Peyer's patch (tissue), 4 donors: ENCODE measurements at regions not wholly inside any gene's neighbourhood (a gene's known extent, or its start where the extent isn't known, plus 50 kb on each side); places are given as distances from the start of the nearest gene placed in this dataset.

Experiments used
- DNase-seq, 3 donors: peaks; one replicate each; pipeline ENCODE4 v3.0.0-alpha.2; 2017 to 2019
- H3K27ac ChIP-seq, 4 donors: fragments of 200-600 bp; sonication (generic); one replicate each; pipeline ENCODE4 v1.5.1; 2016 to 2019
- H3K27me3 ChIP-seq, 2 donors: fragments of 200-600 bp; sonication (generic); one replicate each; pipeline ENCODE4 v1.5.1; 2019
- H3K36me3 ChIP-seq, 3 donors: fragments of 200-600 bp; sonication (generic); one replicate each; pipeline ENCODE4 v1.5.1; 2016 to 2019
- H3K4me1 ChIP-seq, 4 donors: fragments of 200-600 bp; sonication (generic); one replicate each; pipeline ENCODE4 v1.5.1; 2016 to 2019
- H3K4me3 ChIP-seq, 4 donors: fragments of 200-600 bp; sonication (generic); 1 replicate in 3 of 4; 2 replicates in 1 of 4; pipeline ENCODE4 v1.5.1; 2016 to 2019; ENCODE audit warnings: mild to moderate bottlenecking in 1 of 4
- H3K9me3 ChIP-seq, 4 donors: fragments of 200-600 bp; sonication (generic); one replicate each; pipeline ENCODE4 v1.5.1; 2016 to 2019; ENCODE audit warnings: mild to moderate bottlenecking in 1 of 4
- POLR2A ChIP-seq, 2 donors: fragments of 450-650 bp; IDR thresholded peaks; one replicate each; pipeline ENCODE4 v1.5.1; 2017; ENCODE audit warnings: antibody characterized with exemption in 2 of 2, mild to moderate bottlenecking in 2 of 2, moderate library complexity in 2 of 2
- TF ChIP-seq, protein P1 (sequence below), 6 experiments: fragments of 450-650 bp in 4 of 6; fragments of 200-600 bp in 2 of 6; sonication (generic) in 1 of 6; IDR thresholded peaks; one replicate each; pipeline ENCODE4 v1.5.1; 2017 to 2019; ENCODE audit warnings: antibody characterized with exemption in 6 of 6, mild to moderate bottlenecking in 3 of 6, moderate library complexity in 1 of 6

DNA sequence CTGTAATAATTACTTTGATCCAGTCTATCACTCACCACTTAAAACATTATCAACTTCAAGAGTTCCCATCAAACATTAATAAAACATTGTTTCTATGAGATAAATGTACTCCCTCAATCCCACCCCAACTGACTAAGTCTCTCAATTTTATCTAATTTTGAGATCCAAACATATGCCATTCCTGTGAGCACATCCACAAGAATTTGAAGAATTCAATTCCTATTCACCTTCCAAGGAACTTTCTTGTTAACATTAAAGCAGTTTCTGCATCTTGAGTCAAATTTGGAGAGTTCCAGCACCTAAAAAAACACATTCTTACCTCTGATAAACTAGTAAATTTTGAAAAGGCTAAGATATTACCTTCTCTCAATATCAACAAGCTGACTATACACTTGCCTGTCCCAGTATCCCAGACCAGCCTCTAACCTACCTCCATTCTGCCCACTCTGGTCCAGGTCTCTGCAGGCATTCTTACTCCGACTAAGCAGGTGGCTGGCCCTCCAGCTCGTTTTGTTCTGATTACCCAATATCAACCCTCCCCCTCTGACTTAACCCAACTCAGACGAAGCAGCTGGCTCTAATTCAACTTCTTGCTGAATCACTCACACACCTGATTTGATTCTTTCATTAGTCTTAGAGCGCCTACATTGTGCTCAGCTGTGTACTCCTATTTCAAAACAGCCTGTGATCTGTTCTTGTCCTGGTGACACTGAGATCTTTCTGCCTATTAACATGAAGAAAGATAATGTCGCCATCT, 275.2 kb downstream of the IPMK start:
- Histone ChIP-seq H3K27ac (no peak overlapping the region), H3K4me1 (no peaks in the 10 kb centered on the region), H3K36me3 (no peaks in the 10 kb centered on the region), H3K9me3 (no peaks in the 10 kb centered on the region), H3K27me3 (no peaks in the 10 kb centered on the region), H3K4me3 (no peak overlapping the region)
- no peak for DNase-seq
- TF ChIP-seq, protein P1, sequence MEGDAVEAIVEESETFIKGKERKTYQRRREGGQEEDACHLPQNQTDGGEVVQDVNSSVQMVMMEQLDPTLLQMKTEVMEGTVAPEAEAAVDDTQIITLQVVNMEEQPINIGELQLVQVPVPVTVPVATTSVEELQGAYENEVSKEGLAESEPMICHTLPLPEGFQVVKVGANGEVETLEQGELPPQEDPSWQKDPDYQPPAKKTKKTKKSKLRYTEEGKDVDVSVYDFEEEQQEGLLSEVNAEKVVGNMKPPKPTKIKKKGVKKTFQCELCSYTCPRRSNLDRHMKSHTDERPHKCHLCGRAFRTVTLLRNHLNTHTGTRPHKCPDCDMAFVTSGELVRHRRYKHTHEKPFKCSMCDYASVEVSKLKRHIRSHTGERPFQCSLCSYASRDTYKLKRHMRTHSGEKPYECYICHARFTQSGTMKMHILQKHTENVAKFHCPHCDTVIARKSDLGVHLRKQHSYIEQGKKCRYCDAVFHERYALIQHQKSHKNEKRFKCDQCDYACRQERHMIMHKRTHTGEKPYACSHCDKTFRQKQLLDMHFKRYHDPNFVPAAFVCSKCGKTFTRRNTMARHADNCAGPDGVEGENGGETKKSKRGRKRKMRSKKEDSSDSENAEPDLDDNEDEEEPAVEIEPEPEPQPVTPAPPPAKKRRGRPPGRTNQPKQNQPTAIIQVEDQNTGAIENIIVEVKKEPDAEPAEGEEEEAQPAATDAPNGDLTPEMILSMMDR (IDR thresholded peaks at IDR 0.05), result no peak
- TF ChIP-seq POLR2A (IDR thresholded peaks at IDR 0.05), result no peak

DNA sequence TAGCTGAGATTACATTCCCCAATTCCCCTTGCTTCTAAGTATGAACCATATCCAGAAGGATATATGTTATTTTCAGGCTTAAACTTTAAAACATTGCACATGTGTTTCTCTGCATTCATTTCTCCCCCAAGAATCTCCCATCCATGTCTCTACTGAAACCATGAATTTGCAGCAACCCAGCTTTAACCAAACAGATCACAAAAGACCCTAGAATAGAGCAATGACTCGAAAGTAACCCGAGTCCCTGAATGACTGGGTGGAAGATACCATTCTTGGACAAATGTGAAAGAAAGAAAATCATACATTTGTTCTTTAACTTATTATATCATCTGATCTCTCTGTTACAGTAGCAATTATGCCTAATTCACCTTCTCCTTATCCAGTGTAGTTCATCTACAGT, 278.7 kb downstream of the IPMK start:
- Histone ChIP-seq H3K4me3 (no peak overlapping the region), H3K27me3 (no peaks in the 10 kb centered on the region), H3K36me3 (no peaks in the 10 kb centered on the region), H3K4me1 (no peaks in the 10 kb centered on the region), H3K9me3 (no peaks in the 10 kb centered on the region), H3K27ac (no peak overlapping the region)
- TF ChIP-seq POLR2A (IDR thresholded peaks at IDR 0.05), result no peak
- TF ChIP-seq, protein P1 (IDR thresholded peaks at IDR 0.05), result no peak
- no peak for DNase-seq

DNA sequence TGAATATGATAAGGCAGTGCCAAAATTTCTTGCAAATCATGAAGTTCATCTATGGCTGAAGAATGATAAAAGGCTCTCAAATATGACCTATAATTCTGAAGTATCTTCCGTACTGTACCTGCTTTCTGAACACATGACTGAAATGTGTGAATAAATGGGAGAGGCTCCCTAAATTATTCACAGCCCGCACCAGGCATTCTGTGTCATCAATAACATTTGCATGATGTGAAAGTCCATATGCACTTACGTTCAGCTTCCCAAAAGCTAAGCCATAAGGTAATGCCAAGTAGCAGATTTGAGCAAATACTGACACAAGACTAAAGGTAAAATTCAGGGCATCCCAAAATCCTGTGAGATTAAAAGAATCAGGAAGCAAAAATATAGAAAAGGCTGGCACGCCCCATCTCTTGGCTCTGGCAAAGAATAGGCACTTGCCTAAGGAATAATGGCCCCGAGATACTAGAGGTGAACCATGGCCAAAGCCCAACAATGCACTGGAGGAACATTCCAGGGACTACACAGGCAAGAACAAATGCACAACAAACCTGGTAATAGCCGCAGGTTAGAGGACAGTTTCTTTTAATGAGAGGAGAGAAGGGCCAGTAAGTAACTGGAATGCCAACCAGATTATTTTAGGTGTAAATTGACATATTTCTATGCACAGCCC, 280.5 kb downstream of the IPMK start:
- no peak overlapping the region for H3K4me3 ChIP-seq
- DNase-seq, result no peak
- H3K27me3 ChIP-seq, result no peaks in the 10 kb centered on the region
- H3K4me1 ChIP-seq, result no peaks in the 10 kb centered on the region
- TF ChIP-seq, protein P1 (IDR thresholded peaks at IDR 0.05), result no peak
- no peak for TF ChIP-seq POLR2A (IDR thresholded peaks at IDR 0.05)
- no peak overlapping the region for H3K27ac ChIP-seq
- H3K36me3 ChIP-seq, result no peaks in the 10 kb centered on the region
- H3K9me3 ChIP-seq, result no peaks in the 10 kb centered on the region

DNA sequence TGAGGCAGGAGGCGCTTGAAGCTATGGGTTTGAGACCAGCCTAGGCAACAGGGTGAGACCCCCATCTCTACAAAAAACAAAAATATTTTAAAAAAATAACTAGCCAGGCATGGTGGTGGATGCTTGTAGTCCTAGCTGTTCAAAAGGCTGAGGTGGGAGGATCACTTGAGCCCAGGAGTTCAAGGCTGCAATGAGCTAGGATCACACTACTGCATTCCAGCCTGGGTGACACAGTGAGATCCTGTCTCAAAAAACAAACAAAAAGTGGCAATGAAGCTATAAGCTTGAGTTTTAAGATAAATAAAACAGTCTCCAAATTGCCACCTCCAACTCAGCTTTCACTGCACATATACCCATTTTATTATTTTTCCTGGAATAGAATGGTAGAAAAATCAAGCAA, 281.3 kb downstream of the IPMK start:
- Histone ChIP-seq H3K4me3 (no peak overlapping the region), H3K27me3 (no peaks in the 10 kb centered on the region), H3K27ac (no peak overlapping the region), H3K36me3 (no peaks in the 10 kb centered on the region), H3K9me3 (no peaks in the 10 kb centered on the region), H3K4me1 (no peaks in the 10 kb centered on the region)
- no peak for TF ChIP-seq POLR2A (IDR thresholded peaks at IDR 0.05)
- TF ChIP-seq, protein P1 (IDR thresholded peaks at IDR 0.05), result no peak
- DNase-seq, result no peak

DNA sequence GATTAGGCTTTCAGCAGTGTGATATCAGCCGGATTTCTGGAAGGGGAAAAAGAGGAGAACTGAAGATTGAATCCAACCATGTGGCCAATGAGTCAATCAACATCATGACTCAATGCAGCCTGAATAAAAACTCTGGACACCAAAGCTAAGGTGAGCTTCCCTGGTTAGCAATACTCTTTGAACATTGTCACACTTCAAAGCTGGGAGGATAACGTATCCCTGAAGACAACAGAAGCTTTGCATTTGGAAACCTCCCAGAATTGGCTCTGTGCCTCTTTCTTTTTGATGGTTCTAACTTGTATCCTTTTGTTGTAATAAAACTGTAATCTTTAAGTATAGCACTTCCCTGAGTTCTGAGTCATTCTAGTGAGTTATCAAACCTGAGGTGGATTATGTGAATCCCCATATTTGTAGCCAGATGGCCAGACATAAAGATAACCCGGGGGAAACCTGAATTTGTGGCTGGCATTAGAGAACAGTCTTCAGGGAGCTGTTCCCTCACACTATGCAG, 284.4 kb downstream of the IPMK start:
- no peak for DNase-seq
- H3K4me1 ChIP-seq, result no peaks in the 10 kb centered on the region
- no peak for TF ChIP-seq POLR2A (IDR thresholded peaks at IDR 0.05)
- TF ChIP-seq, protein P1 (IDR thresholded peaks at IDR 0.05), result no peak
- H3K27me3 ChIP-seq, result no peaks in the 10 kb centered on the region
- no peaks in the 10 kb centered on the region for H3K9me3 ChIP-seq
- H3K27ac ChIP-seq, result no peak overlapping the region
- H3K4me3 ChIP-seq, result no peak overlapping the region
- no peaks in the 10 kb centered on the region for H3K36me3 ChIP-seq
